ENCODE measurements at regions not wholly inside any gene's neighbourhood (a gene's known extent, or its start where the extent isn't known, plus 50 kb on each side); places are given as distances from the start of the nearest gene placed in this dataset.
"Not testable (repeated sequence)": the region's sequence is repeated elsewhere in the genome, so short reads cannot be mapped to it uniquely, and the experiment has no call there.

DNA sequence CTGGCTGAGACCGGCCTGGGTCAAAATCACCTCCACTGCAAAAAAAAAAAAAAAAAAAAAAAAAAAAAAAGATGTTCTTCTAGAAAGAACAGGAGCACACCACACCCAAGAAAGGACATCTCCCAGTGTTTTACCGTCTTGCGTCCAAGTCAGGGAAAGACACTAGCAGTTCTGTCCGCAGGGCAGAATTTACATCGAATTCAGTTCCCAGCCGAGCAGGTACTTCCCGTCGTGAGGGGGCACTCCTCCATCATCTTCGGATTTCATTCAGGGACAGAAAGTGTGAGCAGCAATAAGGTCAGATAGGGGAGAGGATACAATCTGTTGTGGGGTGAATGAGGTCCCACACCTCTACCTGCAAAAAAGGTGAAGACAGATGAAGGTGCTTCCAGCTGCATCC lies 574.7 kb downstream of the KCNJ18 start:
- no peak for TF ChIP-seq CTCF (IDR thresholded peaks at IDR 0.05; ENCODE audit: low read depth, low read length)
- DNase-seq (ENCODE audit: low read depth in 2 of 2) = no peak
- no peak overlapping the region for H3K4me3 ChIP-seq (replicated peaks in 1 of 2; ENCODE audit: low read depth in 2 of 2, low read length in 2 of 2)

DNA sequence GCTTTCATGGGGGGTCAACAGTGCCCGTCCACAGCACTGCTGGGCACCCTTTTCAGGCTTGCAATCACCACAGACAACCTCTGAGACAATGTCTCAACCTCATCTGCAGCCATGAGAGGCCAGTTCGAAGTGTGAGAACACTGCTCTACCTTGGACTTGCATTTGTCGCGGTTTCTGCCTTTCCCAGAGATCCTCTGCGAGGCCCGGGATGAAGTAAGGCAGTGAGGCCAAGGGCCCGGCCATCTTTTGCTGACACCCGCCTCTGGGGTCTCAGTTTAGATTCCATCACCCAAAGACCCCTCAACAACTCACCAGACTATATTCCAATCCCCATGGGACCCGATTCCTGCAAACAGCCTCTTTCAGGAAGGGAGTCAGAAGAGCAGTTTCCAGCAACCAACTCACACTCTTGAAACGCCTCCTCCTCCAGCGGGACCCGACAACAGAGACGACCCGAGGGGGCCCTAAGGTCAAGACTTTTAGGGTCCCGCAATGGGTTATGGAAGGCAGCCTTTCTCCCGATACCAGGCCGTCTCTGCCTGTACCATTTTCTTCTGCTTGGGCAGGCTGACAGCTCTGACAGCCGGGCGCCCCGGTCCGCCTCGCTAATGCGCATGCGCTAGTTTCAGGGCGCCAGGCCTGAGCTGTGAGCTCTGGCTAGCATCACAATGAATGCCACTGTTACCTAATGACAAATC lies 576.0 kb downstream of the KCNJ18 start:
- no peak for DNase-seq (ENCODE audit: low read depth in 2 of 2)
- no peak overlapping the region for H3K4me3 ChIP-seq (replicated peaks in 1 of 2; ENCODE audit: low read depth in 2 of 2, low read length in 2 of 2)
- TF ChIP-seq CTCF (IDR thresholded peaks at IDR 0.05; ENCODE audit: low read depth, low read length) = no peak

- DNase-seq (ENCODE audit: low read depth in 2 of 2) = no peak
- no peak for TF ChIP-seq CTCF (IDR thresholded peaks at IDR 0.05; ENCODE audit: low read depth, low read length)
- H3K4me3 ChIP-seq (replicated peaks in 1 of 2; ENCODE audit: low read depth in 2 of 2, low read length in 2 of 2) = no peak overlapping the region
These were observed 576.5 kb downstream of the KCNJ18 start for GRCh38 chr17:22268912-22269220.

GRCh38 chr17:22270381-22270780 lies 578.1 kb downstream of the KCNJ18 start:
- DNase-seq (ENCODE audit: low read depth in 2 of 2) = no peak
- H3K4me3 ChIP-seq (replicated peaks in 1 of 2; ENCODE audit: low read depth in 2 of 2, low read length in 2 of 2) = no peak overlapping the region
- TF ChIP-seq CTCF (IDR thresholded peaks at IDR 0.05; ENCODE audit: low read depth, low read length) = no peak

GRCh38 chr17:22270809-22271208 lies 578.5 kb downstream of the KCNJ18 start:
- not testable (repeated sequence) for H3K4me3 ChIP-seq (replicated peaks in 1 of 2; ENCODE audit: low read depth in 2 of 2, low read length in 2 of 2); DNase-seq (ENCODE audit: low read depth in 2 of 2)

DNA sequence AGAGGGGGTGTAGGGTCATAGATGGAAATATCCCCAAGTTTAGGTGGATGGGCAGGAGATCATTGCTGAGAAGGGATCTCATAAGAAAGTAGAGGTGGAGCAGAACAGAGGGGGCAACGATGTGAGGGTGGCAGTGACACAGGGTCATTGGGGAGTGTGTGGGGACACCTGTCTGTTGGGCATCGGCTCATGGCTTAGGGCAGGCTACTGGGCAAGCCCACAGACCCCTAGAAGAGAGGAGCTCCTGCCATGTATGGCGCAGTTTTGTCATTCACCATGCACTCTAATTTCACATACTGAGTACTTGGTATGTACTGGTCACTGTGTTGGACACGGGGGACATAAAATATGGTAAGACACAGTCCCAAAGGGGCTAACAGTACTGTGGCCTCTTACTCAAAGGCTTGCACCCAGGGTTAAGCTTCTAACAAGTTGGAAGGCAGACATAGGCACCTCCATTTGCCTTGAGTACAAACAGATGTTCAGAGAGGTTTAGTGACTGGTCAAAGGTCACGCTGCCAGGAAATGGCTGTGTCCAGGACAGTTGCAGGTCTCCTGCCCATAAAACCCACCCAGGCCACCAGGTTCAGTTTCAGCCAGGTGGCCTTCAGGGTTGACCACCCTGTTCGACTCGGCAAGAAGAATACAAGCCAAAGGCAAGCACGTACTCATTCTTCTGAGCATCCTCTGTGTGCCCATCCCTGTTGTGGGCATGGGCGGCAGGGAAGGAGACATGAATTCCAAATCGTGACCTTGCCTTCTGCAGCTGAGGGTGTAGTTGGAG lies 580.2 kb downstream of the KCNJ18 start:
- no peak for DNase-seq (ENCODE audit: low read depth in 2 of 2)
- TF ChIP-seq CTCF (IDR thresholded peaks at IDR 0.05; ENCODE audit: low read depth, low read length) = no peak
- no peak overlapping the region for H3K4me3 ChIP-seq (replicated peaks in 1 of 2; ENCODE audit: low read depth in 2 of 2, low read length in 2 of 2)

GRCh38 chr17:22273308-22273707 lies 581.0 kb downstream of the KCNJ18 start:
- no peak overlapping the region for H3K4me3 ChIP-seq (replicated peaks in 1 of 2; ENCODE audit: low read depth in 2 of 2, low read length in 2 of 2)
- TF ChIP-seq CTCF (IDR thresholded peaks at IDR 0.05; ENCODE audit: low read depth, low read length) = no peak
- no peak for DNase-seq (ENCODE audit: low read depth in 2 of 2)
